WTC11 (cell line): ENCODE measurements at regions not wholly inside any gene's neighbourhood (a gene's known extent, or its start where the extent isn't known, plus 50 kb on each side); places are given as distances from the start of the nearest gene placed in this dataset.

Source experiments
- ATAC-seq: fragments of 200-7000 bp; cut with Tn5 transposase; 2 replicates; pipeline ENCODE4 v1.10.0; 2021; ENCODE audit warnings: mild to moderate bottlenecking, moderate library complexity
- CTCF ChIA-PET: fragments of 300-600 bp; sonication (Branson Sonifier 250); formaldehyde crosslinking; loops from one replicate; lab custom pipeline; 2021; ENCODE audit warnings: antibody characterized with exemption; lab: Charles Lee
- POLR2A ChIA-PET: fragments of 350-600 bp; sonication (Branson Sonifier 250); formaldehyde crosslinking; loops from one replicate; lab custom pipeline; 2021; ENCODE audit warnings: antibody characterized with exemption; lab: Charles Lee
- DNase-seq: peaks from one replicate; pipeline ENCODE4 v3.0.0; 2021; ENCODE audit warnings: low spot score
- H3K27ac Mint-ChIP-seq: 2 replicates; pipeline ENCODE4 v1.8.0; 2021; ENCODE audit warnings: mixed read lengths
- H3K27me3 Mint-ChIP-seq: 2 replicates; pipeline ENCODE4 v1.8.0; 2021; ENCODE audit warnings: low read depth, mild to moderate bottlenecking, moderate library complexity, mixed read lengths
- H3K36me3 Mint-ChIP-seq: 2 replicates; pipeline ENCODE4 v1.8.0; 2021; ENCODE audit warnings: mixed read lengths
- H3K4me1 Mint-ChIP-seq: 2 replicates; pipeline ENCODE4 v1.8.0; 2022; ENCODE audit warnings: mixed read lengths
- H3K4me3 Mint-ChIP-seq: 2 replicates; pipeline ENCODE4 v1.8.0; 2021; ENCODE audit warnings: mild to moderate bottlenecking, moderate library complexity, mixed read lengths
- H3K9me3 Mint-ChIP-seq: 2 replicates; pipeline ENCODE4 v1.8.0; 2021; ENCODE audit warnings: mixed read lengths
- GABPB1 ChIP-seq: sonication (generic); formaldehyde crosslinking; IDR thresholded peaks from 2 replicates; pipeline ENCODE4 v1.8.1; 2023; ENCODE audit warnings: mild to moderate bottlenecking, missing genetic modification reagents
- HMGA2 ChIP-seq: fragments of 250-450 bp; sonication (Bioruptor Pico); IDR thresholded peaks from 2 replicates; pipeline ENCODE4 v1.4.0; 2021; ENCODE audit warnings: mild to moderate bottlenecking, moderate library complexity
- IRF2 ChIP-seq: sonication (generic); formaldehyde crosslinking; IDR thresholded peaks from 2 replicates; pipeline ENCODE4 v1.8.0; 2022; ENCODE audit warnings: low read depth, missing genetic modification reagents, borderline replicate concordance
- MYBL2 ChIP-seq: sonication (generic); formaldehyde crosslinking; IDR thresholded peaks from 2 replicates; pipeline ENCODE4 v1.8.1; 2023; ENCODE audit warnings: mild to moderate bottlenecking, moderate library complexity, missing genetic modification reagents
- NR2C2 ChIP-seq: sonication (generic); formaldehyde crosslinking; IDR thresholded peaks from 2 replicates; pipeline ENCODE4 v1.8.0; 2022; ENCODE audit warnings: mild to moderate bottlenecking, missing genetic modification reagents
- NR3C1 ChIP-seq: sonication (generic); formaldehyde crosslinking; conservative IDR thresholded peaks from 2 replicates; pipeline ENCODE4 v1.8.1; 2023; ENCODE audit warnings: low read depth, mild to moderate bottlenecking, missing genetic modification reagents
- RORB ChIP-seq: fragments of 250-450 bp; sonication (Bioruptor Pico); IDR thresholded peaks from 2 replicates; pipeline ENCODE4 v1.9.0; 2021; ENCODE audit warnings: mild to moderate bottlenecking
- SMAD3 ChIP-seq: sonication (generic); formaldehyde crosslinking; IDR thresholded peaks from 2 replicates; pipeline ENCODE4 v1.8.0; 2022; ENCODE audit warnings: missing genetic modification reagents, mild to moderate bottlenecking, borderline replicate concordance
- SOX15 ChIP-seq: fragments of 250-450 bp; sonication (Bioruptor Pico); IDR thresholded peaks from 2 replicates; pipeline ENCODE4 v1.9.0; 2021; ENCODE audit warnings: mild to moderate bottlenecking
- ZNF416 ChIP-seq: fragments of 250-450 bp; sonication (Bioruptor Pico); IDR thresholded peaks from 2 replicates; pipeline ENCODE4 v1.9.0; 2021; ENCODE audit warnings: mild to moderate bottlenecking, inconsistent platforms
- TF ChIP-seq, protein P1 (sequence below): sonication (generic); formaldehyde crosslinking; conservative IDR thresholded peaks from 2 replicates; pipeline ENCODE4 v1.8.1; 2023; ENCODE audit warnings: mild to moderate bottlenecking, low read depth, missing genetic modification reagents, moderate library complexity
- TF ChIP-seq, protein P2 (sequence below): sonication (generic); formaldehyde crosslinking; IDR thresholded peaks from 2 replicates; pipeline ENCODE4 v1.8.1; 2023; ENCODE audit warnings: mild to moderate bottlenecking, missing genetic modification reagents
- TF ChIP-seq, protein P3 (sequence below): sonication (generic); formaldehyde crosslinking; IDR thresholded peaks from 2 replicates; pipeline ENCODE4 v1.8.0; 2022; ENCODE audit warnings: mild to moderate bottlenecking, missing genetic modification reagents
- TF ChIP-seq, protein P4 (sequence below): fragments of 250-450 bp; sonication (Bioruptor Pico); IDR thresholded peaks from 2 replicates; pipeline ENCODE4 v1.9.0; 2021; ENCODE audit warnings: mild to moderate bottlenecking, borderline replicate concordance
- TF ChIP-seq, protein P5 (sequence below): fragments of 250-450 bp; sonication (Bioruptor Pico); conservative IDR thresholded peaks from 2 replicates; pipeline ENCODE4 v1.9.0; 2021; ENCODE audit warnings: mild to moderate bottlenecking
- TF ChIP-seq, protein P6 (sequence below): sonication (generic); formaldehyde crosslinking; IDR thresholded peaks from 2 replicates; pipeline ENCODE4 v1.8.1; 2022; ENCODE audit warnings: low read depth, mild to moderate bottlenecking, moderate library complexity, missing genetic modification reagents, borderline replicate concordance
- TF ChIP-seq, protein P7 (sequence below): sonication (generic); formaldehyde crosslinking; IDR thresholded peaks from 2 replicates; pipeline ENCODE4 v1.8.0; 2022; ENCODE audit warnings: mild to moderate bottlenecking, missing genetic modification reagents

DNA sequence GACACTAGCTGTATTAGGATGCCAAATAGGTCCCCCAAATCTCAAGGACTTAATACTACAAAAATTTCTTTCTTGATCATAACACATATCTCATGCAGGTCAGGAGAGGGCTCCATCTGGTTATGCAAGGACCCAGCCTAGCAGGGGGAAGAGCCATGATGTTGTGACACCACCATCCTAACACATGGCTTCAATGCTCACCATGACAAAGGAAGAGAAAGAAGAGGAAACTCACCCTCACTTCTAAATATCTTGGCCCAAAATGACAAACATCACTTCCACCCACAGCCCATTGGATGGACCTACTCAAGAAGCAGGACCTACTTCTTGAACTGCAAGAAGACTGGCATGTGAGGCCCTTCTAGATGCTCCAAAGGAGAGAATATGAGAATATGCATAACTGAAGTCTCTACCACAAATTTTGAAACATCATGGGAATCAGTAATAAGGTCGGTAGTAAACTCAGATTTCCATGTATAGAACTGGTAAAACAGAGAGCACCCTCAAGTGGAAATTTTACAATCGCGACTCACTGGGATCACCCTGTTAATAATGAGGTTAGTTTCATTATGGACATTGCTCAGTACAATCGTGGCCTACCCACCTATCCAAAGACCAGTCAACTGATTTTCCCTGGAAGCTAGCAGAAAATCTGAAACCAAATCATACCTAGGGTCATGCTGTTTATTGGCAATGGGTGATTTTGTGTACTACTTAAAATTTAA is 308.2 kb downstream of the ACTL7B start:
- ChIA-PET CTCF (no interaction called here), POLR2A (no interaction called here)
- peaks cover 26% of the 10 kb centered on the region for H3K4me1 Mint-ChIP-seq
- no peak overlapping the region for H3K27ac Mint-ChIP-seq
- TF ChIP-seq HMGA2: no peak
- TF ChIP-seq, protein P1, sequence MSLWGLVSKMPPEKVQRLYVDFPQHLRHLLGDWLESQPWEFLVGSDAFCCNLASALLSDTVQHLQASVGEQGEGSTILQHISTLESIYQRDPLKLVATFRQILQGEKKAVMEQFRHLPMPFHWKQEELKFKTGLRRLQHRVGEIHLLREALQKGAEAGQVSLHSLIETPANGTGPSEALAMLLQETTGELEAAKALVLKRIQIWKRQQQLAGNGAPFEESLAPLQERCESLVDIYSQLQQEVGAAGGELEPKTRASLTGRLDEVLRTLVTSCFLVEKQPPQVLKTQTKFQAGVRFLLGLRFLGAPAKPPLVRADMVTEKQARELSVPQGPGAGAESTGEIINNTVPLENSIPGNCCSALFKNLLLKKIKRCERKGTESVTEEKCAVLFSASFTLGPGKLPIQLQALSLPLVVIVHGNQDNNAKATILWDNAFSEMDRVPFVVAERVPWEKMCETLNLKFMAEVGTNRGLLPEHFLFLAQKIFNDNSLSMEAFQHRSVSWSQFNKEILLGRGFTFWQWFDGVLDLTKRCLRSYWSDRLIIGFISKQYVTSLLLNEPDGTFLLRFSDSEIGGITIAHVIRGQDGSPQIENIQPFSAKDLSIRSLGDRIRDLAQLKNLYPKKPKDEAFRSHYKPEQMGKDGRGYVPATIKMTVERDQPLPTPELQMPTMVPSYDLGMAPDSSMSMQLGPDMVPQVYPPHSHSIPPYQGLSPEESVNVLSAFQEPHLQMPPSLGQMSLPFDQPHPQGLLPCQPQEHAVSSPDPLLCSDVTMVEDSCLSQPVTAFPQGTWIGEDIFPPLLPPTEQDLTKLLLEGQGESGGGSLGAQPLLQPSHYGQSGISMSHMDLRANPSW (CRISPR knock-in tag): no peak
- TF ChIP-seq RORB (CRISPR knock-in tag): no peak
- no peak for TF ChIP-seq IRF2 (CRISPR knock-in tag)
- TF ChIP-seq, protein P2, sequence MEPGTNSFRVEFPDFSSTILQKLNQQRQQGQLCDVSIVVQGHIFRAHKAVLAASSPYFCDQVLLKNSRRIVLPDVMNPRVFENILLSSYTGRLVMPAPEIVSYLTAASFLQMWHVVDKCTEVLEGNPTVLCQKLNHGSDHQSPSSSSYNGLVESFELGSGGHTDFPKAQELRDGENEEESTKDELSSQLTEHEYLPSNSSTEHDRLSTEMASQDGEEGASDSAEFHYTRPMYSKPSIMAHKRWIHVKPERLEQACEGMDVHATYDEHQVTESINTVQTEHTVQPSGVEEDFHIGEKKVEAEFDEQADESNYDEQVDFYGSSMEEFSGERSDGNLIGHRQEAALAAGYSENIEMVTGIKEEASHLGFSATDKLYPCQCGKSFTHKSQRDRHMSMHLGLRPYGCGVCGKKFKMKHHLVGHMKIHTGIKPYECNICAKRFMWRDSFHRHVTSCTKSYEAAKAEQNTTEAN (CRISPR knock-in tag): no peak
- TF ChIP-seq, protein P3, sequence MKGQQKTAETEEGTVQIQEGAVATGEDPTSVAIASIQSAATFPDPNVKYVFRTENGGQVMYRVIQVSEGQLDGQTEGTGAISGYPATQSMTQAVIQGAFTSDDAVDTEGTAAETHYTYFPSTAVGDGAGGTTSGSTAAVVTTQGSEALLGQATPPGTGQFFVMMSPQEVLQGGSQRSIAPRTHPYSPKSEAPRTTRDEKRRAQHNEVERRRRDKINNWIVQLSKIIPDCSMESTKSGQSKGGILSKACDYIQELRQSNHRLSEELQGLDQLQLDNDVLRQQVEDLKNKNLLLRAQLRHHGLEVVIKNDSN: no peak
- no peaks in the 10 kb centered on the region for H3K36me3 Mint-ChIP-seq
- no peaks in the 10 kb centered on the region for H3K27me3 Mint-ChIP-seq
- no peak for ATAC-seq
- H3K9me3 Mint-ChIP-seq: no peaks in the 10 kb centered on the region
- DNase-seq: no peak
- H3K4me3 Mint-ChIP-seq: no peak overlapping the region

DNA sequence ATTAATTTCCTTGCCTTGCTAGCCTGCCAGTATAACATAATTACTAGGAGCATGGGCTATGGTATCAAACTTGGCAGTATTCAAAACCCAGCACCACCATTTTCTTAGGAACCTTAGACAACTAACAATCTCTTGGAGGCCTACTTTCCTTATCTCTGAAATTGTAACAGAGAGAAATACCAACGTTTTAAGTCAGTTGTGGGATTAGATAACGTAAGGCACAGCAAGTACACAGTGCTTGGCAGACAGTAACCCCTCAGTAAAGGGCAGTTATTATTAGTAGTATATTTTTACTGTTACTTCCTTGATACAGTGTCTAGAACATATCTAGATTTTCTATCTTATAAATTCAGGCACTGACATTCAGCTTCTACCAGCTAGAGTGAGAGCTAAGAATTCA is 309.6 kb downstream of the ACTL7B start:
- no peaks in the 10 kb centered on the region for H3K9me3 Mint-ChIP-seq
- DNase-seq (no peak), ATAC-seq (no peak)
- H3K4me3 Mint-ChIP-seq: no peak overlapping the region
- no peaks in the 10 kb centered on the region for H3K36me3 Mint-ChIP-seq
- TF ChIP-seq, protein P4, sequence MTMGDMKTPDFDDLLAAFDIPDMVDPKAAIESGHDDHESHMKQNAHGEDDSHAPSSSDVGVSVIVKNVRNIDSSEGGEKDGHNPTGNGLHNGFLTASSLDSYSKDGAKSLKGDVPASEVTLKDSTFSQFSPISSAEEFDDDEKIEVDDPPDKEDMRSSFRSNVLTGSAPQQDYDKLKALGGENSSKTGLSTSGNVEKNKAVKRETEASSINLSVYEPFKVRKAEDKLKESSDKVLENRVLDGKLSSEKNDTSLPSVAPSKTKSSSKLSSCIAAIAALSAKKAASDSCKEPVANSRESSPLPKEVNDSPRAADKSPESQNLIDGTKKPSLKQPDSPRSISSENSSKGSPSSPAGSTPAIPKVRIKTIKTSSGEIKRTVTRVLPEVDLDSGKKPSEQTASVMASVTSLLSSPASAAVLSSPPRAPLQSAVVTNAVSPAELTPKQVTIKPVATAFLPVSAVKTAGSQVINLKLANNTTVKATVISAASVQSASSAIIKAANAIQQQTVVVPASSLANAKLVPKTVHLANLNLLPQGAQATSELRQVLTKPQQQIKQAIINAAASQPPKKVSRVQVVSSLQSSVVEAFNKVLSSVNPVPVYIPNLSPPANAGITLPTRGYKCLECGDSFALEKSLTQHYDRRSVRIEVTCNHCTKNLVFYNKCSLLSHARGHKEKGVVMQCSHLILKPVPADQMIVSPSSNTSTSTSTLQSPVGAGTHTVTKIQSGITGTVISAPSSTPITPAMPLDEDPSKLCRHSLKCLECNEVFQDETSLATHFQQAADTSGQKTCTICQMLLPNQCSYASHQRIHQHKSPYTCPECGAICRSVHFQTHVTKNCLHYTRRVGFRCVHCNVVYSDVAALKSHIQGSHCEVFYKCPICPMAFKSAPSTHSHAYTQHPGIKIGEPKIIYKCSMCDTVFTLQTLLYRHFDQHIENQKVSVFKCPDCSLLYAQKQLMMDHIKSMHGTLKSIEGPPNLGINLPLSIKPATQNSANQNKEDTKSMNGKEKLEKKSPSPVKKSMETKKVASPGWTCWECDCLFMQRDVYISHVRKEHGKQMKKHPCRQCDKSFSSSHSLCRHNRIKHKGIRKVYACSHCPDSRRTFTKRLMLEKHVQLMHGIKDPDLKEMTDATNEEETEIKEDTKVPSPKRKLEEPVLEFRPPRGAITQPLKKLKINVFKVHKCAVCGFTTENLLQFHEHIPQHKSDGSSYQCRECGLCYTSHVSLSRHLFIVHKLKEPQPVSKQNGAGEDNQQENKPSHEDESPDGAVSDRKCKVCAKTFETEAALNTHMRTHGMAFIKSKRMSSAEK (CRISPR knock-in tag): no peak
- TF ChIP-seq, protein P5, sequence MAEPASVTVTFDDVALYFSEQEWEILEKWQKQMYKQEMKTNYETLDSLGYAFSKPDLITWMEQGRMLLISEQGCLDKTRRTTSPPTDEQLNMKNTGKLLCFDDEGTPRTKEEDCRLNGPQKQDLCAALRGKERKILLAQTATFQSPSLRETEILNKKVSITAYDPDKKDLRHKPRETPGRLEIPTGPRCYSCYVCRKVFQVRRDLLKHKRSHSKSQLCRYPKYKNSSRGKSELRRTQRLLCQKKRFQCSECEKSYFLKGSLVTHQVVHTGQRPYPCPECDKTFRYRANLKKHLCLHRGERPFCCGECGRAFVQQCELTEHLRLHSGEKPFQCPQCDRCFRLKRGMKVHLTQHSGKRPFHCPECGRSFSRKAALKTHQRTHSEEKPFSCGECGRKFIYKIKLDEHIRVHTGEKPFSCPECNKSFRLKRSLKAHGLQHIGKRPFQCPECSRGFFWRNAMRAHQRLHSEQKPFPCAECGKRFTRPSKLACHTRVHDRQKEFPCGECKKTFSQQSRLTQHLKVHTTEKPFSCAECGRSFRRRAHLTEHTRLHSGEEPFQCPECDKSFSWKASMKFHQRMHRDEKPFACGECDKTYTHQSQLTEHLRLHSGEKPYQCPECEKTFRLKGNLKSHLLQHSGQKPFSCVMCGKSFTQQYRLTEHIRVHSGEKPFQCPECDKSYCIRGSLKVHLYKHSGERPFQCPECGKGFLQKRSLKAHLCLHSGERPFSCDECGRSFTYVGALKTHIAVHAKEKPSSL (CRISPR knock-in tag): no peak
- TF ChIP-seq GABPB1 (CRISPR knock-in tag) (no peak), MYBL2 (CRISPR knock-in tag) (no peak), NR3C1 (CRISPR knock-in tag) (no peak), NR2C2 (no peak), SOX15 (CRISPR knock-in tag) (no peak), SMAD3 (CRISPR knock-in tag) (no peak), ZNF416 (CRISPR knock-in tag) (no peak), IRF2 (CRISPR knock-in tag) (no peak)
- TF ChIP-seq, protein P6, sequence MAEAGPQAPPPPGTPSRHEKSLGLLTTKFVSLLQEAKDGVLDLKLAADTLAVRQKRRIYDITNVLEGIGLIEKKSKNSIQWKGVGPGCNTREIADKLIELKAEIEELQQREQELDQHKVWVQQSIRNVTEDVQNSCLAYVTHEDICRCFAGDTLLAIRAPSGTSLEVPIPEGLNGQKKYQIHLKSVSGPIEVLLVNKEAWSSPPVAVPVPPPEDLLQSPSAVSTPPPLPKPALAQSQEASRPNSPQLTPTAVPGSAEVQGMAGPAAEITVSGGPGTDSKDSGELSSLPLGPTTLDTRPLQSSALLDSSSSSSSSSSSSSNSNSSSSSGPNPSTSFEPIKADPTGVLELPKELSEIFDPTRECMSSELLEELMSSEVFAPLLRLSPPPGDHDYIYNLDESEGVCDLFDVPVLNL (CRISPR knock-in tag): no peak
- TF ChIP-seq, protein P7, sequence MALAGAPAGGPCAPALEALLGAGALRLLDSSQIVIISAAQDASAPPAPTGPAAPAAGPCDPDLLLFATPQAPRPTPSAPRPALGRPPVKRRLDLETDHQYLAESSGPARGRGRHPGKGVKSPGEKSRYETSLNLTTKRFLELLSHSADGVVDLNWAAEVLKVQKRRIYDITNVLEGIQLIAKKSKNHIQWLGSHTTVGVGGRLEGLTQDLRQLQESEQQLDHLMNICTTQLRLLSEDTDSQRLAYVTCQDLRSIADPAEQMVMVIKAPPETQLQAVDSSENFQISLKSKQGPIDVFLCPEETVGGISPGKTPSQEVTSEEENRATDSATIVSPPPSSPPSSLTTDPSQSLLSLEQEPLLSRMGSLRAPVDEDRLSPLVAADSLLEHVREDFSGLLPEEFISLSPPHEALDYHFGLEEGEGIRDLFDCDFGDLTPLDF (CRISPR knock-in tag): no peak
- no peaks in the 10 kb centered on the region for H3K27me3 Mint-ChIP-seq
- no peak overlapping the region for H3K27ac Mint-ChIP-seq
- peaks cover 21% of the 10 kb centered on the region for H3K4me1 Mint-ChIP-seq
- CTCF ChIA-PET: no interaction called here
- POLR2A ChIA-PET: interaction anchor here (0.6 kb wide), 1 partner anchor 636 kb away, joined by 3 read pairs; no protein-coding TSS in a partner anchor
